Peyer's patch (tissue), 4 donors: ENCODE measurements at regions not wholly inside any gene's neighbourhood (a gene's known extent, or its start where the extent isn't known, plus 50 kb on each side); places are given as distances from the start of the nearest gene placed in this dataset.

Source experiments
- DNase-seq, 3 donors: peaks; one replicate each; pipeline ENCODE4 v3.0.0-alpha.2; 2017 to 2019
- H3K27ac ChIP-seq, 4 donors: fragments of 200-600 bp; sonication (generic); one replicate each; pipeline ENCODE4 v1.5.1; 2016 to 2019
- H3K27me3 ChIP-seq, 2 donors: fragments of 200-600 bp; sonication (generic); one replicate each; pipeline ENCODE4 v1.5.1; 2019
- H3K36me3 ChIP-seq, 3 donors: fragments of 200-600 bp; sonication (generic); one replicate each; pipeline ENCODE4 v1.5.1; 2016 to 2019
- H3K4me1 ChIP-seq, 4 donors: fragments of 200-600 bp; sonication (generic); one replicate each; pipeline ENCODE4 v1.5.1; 2016 to 2019
- H3K4me3 ChIP-seq, 4 donors: fragments of 200-600 bp; sonication (generic); 1 replicate in 3 of 4; 2 replicates in 1 of 4; pipeline ENCODE4 v1.5.1; 2016 to 2019; ENCODE audit warnings: mild to moderate bottlenecking in 1 of 4
- H3K9me3 ChIP-seq, 4 donors: fragments of 200-600 bp; sonication (generic); one replicate each; pipeline ENCODE4 v1.5.1; 2016 to 2019; ENCODE audit warnings: mild to moderate bottlenecking in 1 of 4
- CTCF ChIP-seq, 6 experiments: fragments of 450-650 bp in 4 of 6; fragments of 200-600 bp in 2 of 6; sonication (generic) in 1 of 6; IDR thresholded peaks; one replicate each; pipeline ENCODE4 v1.5.1; 2017 to 2019; ENCODE audit warnings: antibody characterized with exemption in 6 of 6, mild to moderate bottlenecking in 3 of 6, moderate library complexity in 1 of 6
- POLR2A ChIP-seq, 2 donors: fragments of 450-650 bp; IDR thresholded peaks; one replicate each; pipeline ENCODE4 v1.5.1; 2017; ENCODE audit warnings: antibody characterized with exemption in 2 of 2, mild to moderate bottlenecking in 2 of 2, moderate library complexity in 2 of 2

DNA sequence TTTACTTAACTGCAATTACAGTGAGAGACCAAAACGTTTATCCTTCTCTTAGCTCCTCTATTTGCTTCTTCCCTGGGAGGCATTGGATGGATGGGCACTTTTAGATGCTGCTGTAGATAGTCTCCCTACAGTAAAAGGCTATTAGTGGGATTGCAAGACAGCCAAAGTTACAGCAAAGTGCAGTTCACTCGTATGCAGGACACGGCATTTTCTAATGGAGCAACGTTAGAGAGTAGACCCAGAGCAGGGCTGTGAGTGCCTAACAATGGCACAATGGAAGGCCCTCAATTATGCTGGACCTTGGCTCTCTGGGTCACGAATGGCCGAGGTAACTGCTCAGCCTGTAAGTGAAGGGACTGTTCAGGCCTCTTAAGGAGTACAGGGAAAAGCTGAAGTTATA is 605.8 kb upstream of the NOX3 start:
- Histone ChIP-seq H3K27me3 (no peaks in the 10 kb centered on the region), H3K9me3 (no peaks in the 10 kb centered on the region), H3K4me1 (no peaks in the 10 kb centered on the region), H3K4me3 (no peak overlapping the region), H3K27ac (no peak overlapping the region), H3K36me3 (no peaks in the 10 kb centered on the region)
- TF ChIP-seq POLR2A (IDR thresholded peaks at IDR 0.05): no peak
- no peak for TF ChIP-seq CTCF (IDR thresholded peaks at IDR 0.05)
- no peak for DNase-seq

DNA sequence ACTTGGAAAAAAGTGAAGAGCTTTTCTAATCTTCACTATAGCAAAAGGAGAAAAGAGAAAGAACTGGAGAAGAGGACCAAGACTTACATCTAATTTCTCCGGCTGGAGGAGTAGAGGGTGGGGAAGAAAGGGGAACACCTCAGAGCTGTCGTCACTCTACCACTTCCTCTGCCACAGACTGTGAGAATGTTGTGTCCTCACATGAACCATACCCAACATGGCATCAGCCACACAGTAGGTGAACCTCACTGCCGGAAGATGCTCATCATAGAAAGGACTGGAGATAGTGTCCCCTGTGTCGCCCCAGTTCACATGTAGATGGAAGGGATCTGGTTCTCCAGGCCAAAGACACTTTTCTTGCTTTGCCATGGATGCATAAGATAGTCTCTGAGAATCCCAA is 604.4 kb upstream of the NOX3 start:
- H3K36me3 ChIP-seq: no peaks in the 10 kb centered on the region
- no peak overlapping the region for H3K27ac ChIP-seq
- H3K4me1 ChIP-seq: no peaks in the 10 kb centered on the region
- no peak overlapping the region for H3K4me3 ChIP-seq
- no peaks in the 10 kb centered on the region for H3K9me3 ChIP-seq
- DNase-seq: no peak
- no peaks in the 10 kb centered on the region for H3K27me3 ChIP-seq
- TF ChIP-seq CTCF (IDR thresholded peaks at IDR 0.05) (no peak), POLR2A (IDR thresholded peaks at IDR 0.05) (no peak)

DNA sequence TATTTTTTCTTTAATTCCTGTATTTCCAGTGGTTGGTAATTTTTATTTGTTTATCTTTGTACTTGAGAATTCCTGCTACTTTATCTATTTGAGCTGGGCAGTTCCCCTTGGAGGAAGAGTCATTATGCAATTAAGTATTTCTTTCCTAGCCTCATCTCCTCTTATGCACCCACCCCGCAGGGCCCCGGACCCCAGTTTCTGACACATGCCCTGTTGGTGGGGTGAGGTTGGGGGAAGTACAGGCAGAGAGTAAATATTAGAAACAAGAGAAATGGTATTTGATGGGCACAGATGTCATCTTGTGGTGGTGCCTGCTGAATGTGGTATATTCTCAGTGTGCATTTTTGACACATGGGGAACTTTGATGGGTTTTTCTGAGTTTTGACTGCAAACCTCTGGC is 602.7 kb upstream of the NOX3 start:
- Histone ChIP-seq H3K4me3 (no peak overlapping the region), H3K27me3 (no peaks in the 10 kb centered on the region), H3K4me1 (no peaks in the 10 kb centered on the region), H3K36me3 (no peaks in the 10 kb centered on the region), H3K9me3 (no peaks in the 10 kb centered on the region), H3K27ac (no peak overlapping the region)
- DNase-seq: no peak
- TF ChIP-seq CTCF (IDR thresholded peaks at IDR 0.05) (no peak), POLR2A (IDR thresholded peaks at IDR 0.05) (no peak)

DNA sequence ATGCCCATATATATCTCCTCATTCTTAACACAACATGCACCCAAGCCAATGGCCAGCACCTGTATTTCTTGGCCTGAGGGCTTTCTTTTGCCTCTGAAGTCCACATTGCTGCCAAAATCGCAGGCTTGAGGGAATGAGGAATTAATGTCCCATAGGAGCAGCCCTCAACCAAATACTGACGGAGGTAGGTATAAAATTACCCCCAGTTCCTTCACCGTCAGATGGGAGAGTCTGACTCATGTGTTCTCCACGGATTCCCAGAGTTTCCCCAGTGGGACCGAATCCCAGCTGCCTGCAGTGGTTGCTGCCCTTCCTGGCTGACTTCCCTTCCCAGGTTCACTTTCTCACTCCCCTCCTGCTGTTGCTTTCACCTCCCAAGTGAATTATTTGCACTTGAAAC is 602.2 kb upstream of the NOX3 start:
- Histone ChIP-seq H3K4me3 (no peak overlapping the region), H3K27ac (no peak overlapping the region), H3K4me1 (no peaks in the 10 kb centered on the region), H3K9me3 (no peaks in the 10 kb centered on the region), H3K27me3 (no peaks in the 10 kb centered on the region), H3K36me3 (no peaks in the 10 kb centered on the region)
- DNase-seq: no peak
- TF ChIP-seq POLR2A (IDR thresholded peaks at IDR 0.05) (no peak), CTCF (IDR thresholded peaks at IDR 0.05) (no peak)

DNA sequence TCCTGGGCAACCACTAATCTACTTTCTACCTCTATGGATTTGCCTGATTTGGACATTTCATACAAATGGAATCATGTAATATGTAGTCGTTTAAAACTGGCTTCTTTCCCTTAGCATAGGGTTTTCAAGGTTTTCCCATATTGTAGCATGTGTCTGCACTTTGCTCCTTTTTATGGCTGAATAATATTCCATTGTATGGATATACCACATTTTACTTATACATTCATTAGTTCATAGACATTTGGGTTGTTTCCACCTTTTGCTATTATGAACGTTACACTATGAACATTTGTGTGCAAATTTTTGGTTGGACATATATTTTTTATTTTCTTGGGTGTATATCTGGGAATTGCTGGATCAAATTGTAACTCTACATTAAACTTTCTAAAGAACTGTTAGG is 600.4 kb upstream of the NOX3 start:
- no peak overlapping the region for H3K4me3 ChIP-seq
- no peaks in the 10 kb centered on the region for H3K4me1 ChIP-seq
- TF ChIP-seq CTCF (IDR thresholded peaks at IDR 0.05) (no peak), POLR2A (IDR thresholded peaks at IDR 0.05) (no peak)
- no peak for DNase-seq
- no peaks in the 10 kb centered on the region for H3K27me3 ChIP-seq
- no peak overlapping the region for H3K27ac ChIP-seq
- H3K36me3 ChIP-seq: no peaks in the 10 kb centered on the region
- H3K9me3 ChIP-seq: no peaks in the 10 kb centered on the region

GRCh38 chr6:156053626-156054025 is 598.0 kb upstream of the NOX3 start:
- H3K27me3 ChIP-seq: no peaks in the 10 kb centered on the region
- H3K4me3 ChIP-seq: no peak overlapping the region
- no peak for TF ChIP-seq POLR2A (IDR thresholded peaks at IDR 0.05)
- TF ChIP-seq CTCF (IDR thresholded peaks at IDR 0.05): no peak
- DNase-seq: no peak
- H3K36me3 ChIP-seq: no peaks in the 10 kb centered on the region
- no peaks in the 10 kb centered on the region for H3K4me1 ChIP-seq
- no peak overlapping the region for H3K27ac ChIP-seq
- H3K9me3 ChIP-seq: no peaks in the 10 kb centered on the region
